ENCODE measurements at regions not wholly inside any gene's neighbourhood (a gene's known extent, or its start where the extent isn't known, plus 50 kb on each side); places are given as distances from the start of the nearest gene placed in this dataset.

DNA sequence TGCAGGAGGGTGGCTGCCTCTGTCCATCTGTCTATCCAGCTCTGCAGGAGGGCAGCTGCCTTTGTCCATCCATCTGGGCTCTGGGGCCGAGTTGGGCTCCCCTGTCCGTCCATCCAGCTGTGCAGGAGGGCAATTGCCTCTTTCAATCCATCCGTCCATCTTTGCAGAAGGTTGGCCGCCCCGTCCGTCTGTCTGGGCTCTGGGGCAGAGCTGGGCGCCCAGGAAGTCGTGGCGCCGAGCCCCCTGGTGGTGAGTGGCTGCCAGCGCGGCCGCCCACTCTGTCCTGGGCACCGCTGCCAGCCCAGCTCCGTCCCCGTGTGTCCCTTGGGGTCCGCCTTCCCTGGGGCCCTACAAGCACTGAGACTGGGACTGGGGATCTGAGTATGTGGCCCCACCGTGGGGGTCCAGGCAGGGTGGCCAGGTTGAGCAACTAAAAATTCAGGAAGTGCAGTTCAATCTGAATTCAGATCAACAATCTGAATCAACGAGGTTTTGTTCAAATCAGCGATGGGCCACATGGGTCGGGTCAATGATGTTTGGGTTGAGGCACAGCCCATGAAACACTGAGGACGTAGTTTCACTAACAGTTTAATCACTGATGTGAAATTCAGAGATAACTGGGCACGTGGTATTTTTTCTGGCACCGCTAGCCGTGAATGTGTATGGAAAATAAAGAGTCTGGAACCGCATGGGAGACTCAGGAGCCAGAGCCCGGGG lies 99.1 kb upstream of the ACTRT2 start:
- Histone ChIP-seq H3K36me3 (ENCODE audit: insufficient read depth, low read length) (no peaks in the 10 kb centered on the region), H3K27ac (ENCODE audit: low read depth, low read length) (no peak overlapping the region), H3K4me3 (ENCODE audit: insufficient read depth, low read length) (no peak overlapping the region), H2AFZ (ENCODE audit: low read length) (no peak overlapping the region), H3K27me3 (ENCODE audit: insufficient read depth, low read length) (no peaks in the 10 kb centered on the region), H3K4me1 (ENCODE audit: insufficient read depth, low read length) (no peaks in the 10 kb centered on the region), H3K79me2 (ENCODE audit: insufficient read depth, low read length) (no peaks in the 10 kb centered on the region), H3K4me2 (ENCODE audit: insufficient read depth, low read length) (no peak overlapping the region), H4K20me1 (ENCODE audit: insufficient read depth, low read length) (no peaks in the 10 kb centered on the region), H3K9me3 (ENCODE audit: low read depth, low read length) (no peaks in the 10 kb centered on the region)
- no peak for DNase-seq (ENCODE audit: insufficient read length, low spot score, missing footprints)
- TF ChIP-seq, protein P1, sequence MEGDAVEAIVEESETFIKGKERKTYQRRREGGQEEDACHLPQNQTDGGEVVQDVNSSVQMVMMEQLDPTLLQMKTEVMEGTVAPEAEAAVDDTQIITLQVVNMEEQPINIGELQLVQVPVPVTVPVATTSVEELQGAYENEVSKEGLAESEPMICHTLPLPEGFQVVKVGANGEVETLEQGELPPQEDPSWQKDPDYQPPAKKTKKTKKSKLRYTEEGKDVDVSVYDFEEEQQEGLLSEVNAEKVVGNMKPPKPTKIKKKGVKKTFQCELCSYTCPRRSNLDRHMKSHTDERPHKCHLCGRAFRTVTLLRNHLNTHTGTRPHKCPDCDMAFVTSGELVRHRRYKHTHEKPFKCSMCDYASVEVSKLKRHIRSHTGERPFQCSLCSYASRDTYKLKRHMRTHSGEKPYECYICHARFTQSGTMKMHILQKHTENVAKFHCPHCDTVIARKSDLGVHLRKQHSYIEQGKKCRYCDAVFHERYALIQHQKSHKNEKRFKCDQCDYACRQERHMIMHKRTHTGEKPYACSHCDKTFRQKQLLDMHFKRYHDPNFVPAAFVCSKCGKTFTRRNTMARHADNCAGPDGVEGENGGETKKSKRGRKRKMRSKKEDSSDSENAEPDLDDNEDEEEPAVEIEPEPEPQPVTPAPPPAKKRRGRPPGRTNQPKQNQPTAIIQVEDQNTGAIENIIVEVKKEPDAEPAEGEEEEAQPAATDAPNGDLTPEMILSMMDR (IDR thresholded peaks at IDR 0.05; ENCODE audit: extremely low read depth, low read depth, low read length), result peak; percentile 27

DNA sequence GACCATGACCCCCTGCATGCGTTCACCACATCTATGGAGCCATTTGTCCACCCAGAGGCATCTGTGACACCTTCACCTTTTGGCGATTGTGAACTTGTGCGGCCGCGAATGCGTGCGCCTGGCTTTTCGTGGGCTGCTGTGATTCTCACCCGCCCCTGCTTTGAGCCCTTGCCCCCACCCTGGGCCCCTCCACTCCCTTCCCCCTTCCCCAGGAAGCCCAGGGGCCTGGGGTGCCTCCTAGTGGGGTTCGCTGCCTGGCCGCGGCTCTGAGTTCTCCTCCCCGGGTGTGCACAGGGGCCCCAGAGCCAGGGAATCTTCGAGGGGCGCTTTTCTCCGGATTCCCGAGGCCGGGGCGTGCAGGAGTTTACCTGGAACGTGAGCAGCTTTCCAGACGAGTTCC lies 97.9 kb upstream of the ACTRT2 start:
- Histone ChIP-seq H3K79me2 (ENCODE audit: insufficient read depth, low read length) (no peaks in the 10 kb centered on the region), H3K4me2 (ENCODE audit: insufficient read depth, low read length) (no peak overlapping the region), H3K36me3 (ENCODE audit: insufficient read depth, low read length) (no peaks in the 10 kb centered on the region), H3K27ac (ENCODE audit: low read depth, low read length) (no peak overlapping the region), H3K4me1 (ENCODE audit: insufficient read depth, low read length) (no peaks in the 10 kb centered on the region), H2AFZ (ENCODE audit: low read length) (no peak overlapping the region), H3K9me3 (ENCODE audit: low read depth, low read length) (no peaks in the 10 kb centered on the region), H4K20me1 (ENCODE audit: insufficient read depth, low read length) (no peaks in the 10 kb centered on the region), H3K27me3 (ENCODE audit: insufficient read depth, low read length) (no peaks in the 10 kb centered on the region), H3K4me3 (ENCODE audit: insufficient read depth, low read length) (no peak overlapping the region)
- TF ChIP-seq, protein P1 (IDR thresholded peaks at IDR 0.05; ENCODE audit: extremely low read depth, low read depth, low read length), result no peak
- DNase-seq (ENCODE audit: insufficient read length, low spot score, missing footprints), result no peak

DNA sequence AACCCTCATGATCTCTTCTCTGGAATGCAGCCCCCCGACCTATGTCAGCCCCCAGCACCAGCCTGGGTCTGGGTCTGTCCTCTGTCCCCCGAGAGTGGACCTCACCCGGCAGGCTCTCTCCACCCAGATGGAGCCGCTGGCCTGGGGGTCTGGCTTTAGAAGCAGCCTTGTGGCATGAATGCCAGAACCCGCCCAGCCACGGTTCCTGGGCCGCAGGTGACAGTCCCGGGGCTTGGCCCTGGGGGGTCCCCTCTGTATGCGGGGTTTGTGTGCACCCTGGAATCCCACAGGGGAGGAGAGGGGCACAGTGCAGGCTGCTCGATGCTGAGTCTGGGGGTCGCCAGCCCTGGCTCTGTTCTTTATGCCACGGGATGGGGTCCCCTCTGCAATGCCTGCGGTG lies 96.0 kb upstream of the ACTRT2 start:
- no peaks in the 10 kb centered on the region for H3K27me3 ChIP-seq (ENCODE audit: insufficient read depth, low read length)
- H3K9me3 ChIP-seq (ENCODE audit: low read depth, low read length), result no peaks in the 10 kb centered on the region
- no peak for DNase-seq (ENCODE audit: insufficient read length, low spot score, missing footprints)
- TF ChIP-seq, protein P1 (IDR thresholded peaks at IDR 0.05; ENCODE audit: extremely low read depth, low read depth, low read length), result no peak
- no peaks in the 10 kb centered on the region for H4K20me1 ChIP-seq (ENCODE audit: insufficient read depth, low read length)
- H2AFZ ChIP-seq (ENCODE audit: low read length), result no peak overlapping the region
- no peaks in the 10 kb centered on the region for H3K4me1 ChIP-seq (ENCODE audit: insufficient read depth, low read length)
- no peak overlapping the region for H3K4me2 ChIP-seq (ENCODE audit: insufficient read depth, low read length)
- no peak overlapping the region for H3K27ac ChIP-seq (ENCODE audit: low read depth, low read length)
- no peaks in the 10 kb centered on the region for H3K79me2 ChIP-seq (ENCODE audit: insufficient read depth, low read length)
- no peaks in the 10 kb centered on the region for H3K36me3 ChIP-seq (ENCODE audit: insufficient read depth, low read length)
- no peak overlapping the region for H3K4me3 ChIP-seq (ENCODE audit: insufficient read depth, low read length)

DNA sequence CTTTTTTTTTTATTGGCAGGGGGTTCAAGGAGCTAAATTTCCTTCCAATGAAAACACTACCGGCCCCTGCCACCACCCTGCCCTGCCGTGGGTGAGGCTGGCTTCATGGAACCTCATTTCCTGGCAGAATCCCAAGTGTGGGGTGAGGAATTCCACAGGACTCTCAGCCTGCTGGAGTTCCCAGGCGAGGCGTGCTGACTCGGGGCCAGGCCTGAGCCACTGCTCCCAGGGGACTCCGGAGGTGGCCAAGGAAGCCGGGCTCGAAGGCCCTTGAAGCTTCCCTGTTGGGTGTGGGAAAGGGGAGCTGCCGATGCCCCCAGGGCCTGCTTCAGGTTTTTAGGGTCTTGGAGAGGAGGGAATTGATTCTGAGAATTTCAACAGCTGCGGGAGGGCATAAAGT lies 95.3 kb upstream of the ACTRT2 start:
- DNase-seq (ENCODE audit: insufficient read length, low spot score, missing footprints), result no peak
- H3K9me3 ChIP-seq (ENCODE audit: low read depth, low read length), result no peaks in the 10 kb centered on the region
- no peaks in the 10 kb centered on the region for H3K79me2 ChIP-seq (ENCODE audit: insufficient read depth, low read length)

More for the DNA sequence above, 95.3 kb upstream of the ACTRT2 start:
- no peak overlapping the region for H3K4me2 ChIP-seq (ENCODE audit: insufficient read depth, low read length)
- no peak overlapping the region for H3K4me3 ChIP-seq (ENCODE audit: insufficient read depth, low read length)
- no peak overlapping the region for H3K27ac ChIP-seq (ENCODE audit: low read depth, low read length)
- no peaks in the 10 kb centered on the region for H3K27me3 ChIP-seq (ENCODE audit: insufficient read depth, low read length)
- H3K36me3 ChIP-seq (ENCODE audit: insufficient read depth, low read length), result no peaks in the 10 kb centered on the region
- H3K4me1 ChIP-seq (ENCODE audit: insufficient read depth, low read length), result no peaks in the 10 kb centered on the region
- no peaks in the 10 kb centered on the region for H4K20me1 ChIP-seq (ENCODE audit: insufficient read depth, low read length)
- no peak overlapping the region for H2AFZ ChIP-seq (ENCODE audit: low read length)
- TF ChIP-seq, protein P1 (IDR thresholded peaks at IDR 0.05; ENCODE audit: extremely low read depth, low read depth, low read length), result no peak
